HL-60 (cell line): ENCODE measurements at regions not wholly inside any gene's neighbourhood (a gene's known extent, or its start where the extent isn't known, plus 50 kb on each side); places are given as distances from the start of the nearest gene placed in this dataset.

Source experiments
- GABPA ChIP-seq: IDR thresholded peaks from 2 replicates; pipeline ENCODE4 v1.6.1; 2012; ENCODE audit warnings: low read depth
- POLR2AphosphoS5 ChIP-seq: IDR thresholded peaks from 2 replicates; pipeline ENCODE4 v1.6.1; 2012; ENCODE audit warnings: low read depth
- SPI1 ChIP-seq: IDR thresholded peaks from 2 replicates; pipeline ENCODE4 v1.6.1; 2012; ENCODE audit warnings: low read depth, mild to moderate bottlenecking, borderline replicate concordance
- TF ChIP-seq, protein P1 (sequence below): IDR thresholded peaks from one replicate; pipeline ENCODE4 v1.5.1; 2011; ENCODE audit warnings: low read length, control low read depth, inconsistent platforms; ENCODE audit not compliant: insufficient read depth
- TF ChIP-seq, protein P2 (sequence below): IDR thresholded peaks from 2 replicates; pipeline ENCODE4 v1.6.1; 2012; ENCODE audit warnings: low read depth; ENCODE audit not compliant: insufficient replicate concordance

DNA sequence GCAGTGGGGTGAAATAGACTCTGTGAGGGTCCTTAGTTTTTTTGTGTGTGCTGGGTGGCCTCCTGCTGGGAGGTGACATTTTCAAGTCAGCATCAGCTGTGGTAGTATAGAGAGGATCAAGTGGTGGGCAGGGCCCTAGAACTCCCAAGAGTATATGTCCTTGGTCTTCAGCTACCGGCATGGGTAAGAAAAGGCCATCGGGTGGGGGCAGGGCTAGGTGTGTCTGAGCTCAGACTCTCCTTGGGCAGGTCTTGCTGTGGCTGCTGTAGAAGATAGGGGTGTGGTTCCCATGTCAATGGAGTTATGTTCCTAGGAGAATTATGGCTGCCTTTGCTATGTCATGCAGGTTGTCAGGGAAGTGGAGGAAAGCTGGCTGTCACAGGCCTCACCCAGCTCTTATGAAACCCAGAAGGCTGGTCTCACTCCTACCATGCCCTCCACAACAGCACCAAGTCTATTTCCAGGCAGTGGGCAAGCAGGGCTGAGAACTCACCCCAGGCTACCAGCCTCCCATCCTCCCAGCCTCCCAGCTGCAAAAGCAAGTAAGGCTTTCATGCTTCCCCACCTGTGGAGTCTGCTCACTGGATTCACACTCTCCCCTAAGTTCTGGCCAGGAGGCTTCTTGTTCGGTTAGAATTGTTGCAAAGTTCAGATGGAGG is 130.6 kb upstream of the SOX1 start:
- TF ChIP-seq, protein P1, sequence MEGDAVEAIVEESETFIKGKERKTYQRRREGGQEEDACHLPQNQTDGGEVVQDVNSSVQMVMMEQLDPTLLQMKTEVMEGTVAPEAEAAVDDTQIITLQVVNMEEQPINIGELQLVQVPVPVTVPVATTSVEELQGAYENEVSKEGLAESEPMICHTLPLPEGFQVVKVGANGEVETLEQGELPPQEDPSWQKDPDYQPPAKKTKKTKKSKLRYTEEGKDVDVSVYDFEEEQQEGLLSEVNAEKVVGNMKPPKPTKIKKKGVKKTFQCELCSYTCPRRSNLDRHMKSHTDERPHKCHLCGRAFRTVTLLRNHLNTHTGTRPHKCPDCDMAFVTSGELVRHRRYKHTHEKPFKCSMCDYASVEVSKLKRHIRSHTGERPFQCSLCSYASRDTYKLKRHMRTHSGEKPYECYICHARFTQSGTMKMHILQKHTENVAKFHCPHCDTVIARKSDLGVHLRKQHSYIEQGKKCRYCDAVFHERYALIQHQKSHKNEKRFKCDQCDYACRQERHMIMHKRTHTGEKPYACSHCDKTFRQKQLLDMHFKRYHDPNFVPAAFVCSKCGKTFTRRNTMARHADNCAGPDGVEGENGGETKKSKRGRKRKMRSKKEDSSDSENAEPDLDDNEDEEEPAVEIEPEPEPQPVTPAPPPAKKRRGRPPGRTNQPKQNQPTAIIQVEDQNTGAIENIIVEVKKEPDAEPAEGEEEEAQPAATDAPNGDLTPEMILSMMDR = no peak
- TF ChIP-seq POLR2AphosphoS5 (no peak), SPI1 (no peak), GABPA (no peak)
- TF ChIP-seq, protein P2, sequence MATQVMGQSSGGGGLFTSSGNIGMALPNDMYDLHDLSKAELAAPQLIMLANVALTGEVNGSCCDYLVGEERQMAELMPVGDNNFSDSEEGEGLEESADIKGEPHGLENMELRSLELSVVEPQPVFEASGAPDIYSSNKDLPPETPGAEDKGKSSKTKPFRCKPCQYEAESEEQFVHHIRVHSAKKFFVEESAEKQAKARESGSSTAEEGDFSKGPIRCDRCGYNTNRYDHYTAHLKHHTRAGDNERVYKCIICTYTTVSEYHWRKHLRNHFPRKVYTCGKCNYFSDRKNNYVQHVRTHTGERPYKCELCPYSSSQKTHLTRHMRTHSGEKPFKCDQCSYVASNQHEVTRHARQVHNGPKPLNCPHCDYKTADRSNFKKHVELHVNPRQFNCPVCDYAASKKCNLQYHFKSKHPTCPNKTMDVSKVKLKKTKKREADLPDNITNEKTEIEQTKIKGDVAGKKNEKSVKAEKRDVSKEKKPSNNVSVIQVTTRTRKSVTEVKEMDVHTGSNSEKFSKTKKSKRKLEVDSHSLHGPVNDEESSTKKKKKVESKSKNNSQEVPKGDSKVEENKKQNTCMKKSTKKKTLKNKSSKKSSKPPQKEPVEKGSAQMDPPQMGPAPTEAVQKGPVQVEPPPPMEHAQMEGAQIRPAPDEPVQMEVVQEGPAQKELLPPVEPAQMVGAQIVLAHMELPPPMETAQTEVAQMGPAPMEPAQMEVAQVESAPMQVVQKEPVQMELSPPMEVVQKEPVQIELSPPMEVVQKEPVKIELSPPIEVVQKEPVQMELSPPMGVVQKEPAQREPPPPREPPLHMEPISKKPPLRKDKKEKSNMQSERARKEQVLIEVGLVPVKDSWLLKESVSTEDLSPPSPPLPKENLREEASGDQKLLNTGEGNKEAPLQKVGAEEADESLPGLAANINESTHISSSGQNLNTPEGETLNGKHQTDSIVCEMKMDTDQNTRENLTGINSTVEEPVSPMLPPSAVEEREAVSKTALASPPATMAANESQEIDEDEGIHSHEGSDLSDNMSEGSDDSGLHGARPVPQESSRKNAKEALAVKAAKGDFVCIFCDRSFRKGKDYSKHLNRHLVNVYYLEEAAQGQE = no peak
